GM19395 (cell line): ENCODE measurements at regions not wholly inside any gene's neighbourhood (a gene's known extent, or its start where the extent isn't known, plus 50 kb on each side); places are given as distances from the start of the nearest gene placed in this dataset.

Source experiments
- ATAC-seq: cut with Tn5 transposase; IDR thresholded peaks from one replicate; pipeline ENCODE4 v1.9.1; 2021; ENCODE audit warnings: mild to moderate bottlenecking, moderate library complexity; ENCODE audit not compliant: unreplicated experiment

DNA sequence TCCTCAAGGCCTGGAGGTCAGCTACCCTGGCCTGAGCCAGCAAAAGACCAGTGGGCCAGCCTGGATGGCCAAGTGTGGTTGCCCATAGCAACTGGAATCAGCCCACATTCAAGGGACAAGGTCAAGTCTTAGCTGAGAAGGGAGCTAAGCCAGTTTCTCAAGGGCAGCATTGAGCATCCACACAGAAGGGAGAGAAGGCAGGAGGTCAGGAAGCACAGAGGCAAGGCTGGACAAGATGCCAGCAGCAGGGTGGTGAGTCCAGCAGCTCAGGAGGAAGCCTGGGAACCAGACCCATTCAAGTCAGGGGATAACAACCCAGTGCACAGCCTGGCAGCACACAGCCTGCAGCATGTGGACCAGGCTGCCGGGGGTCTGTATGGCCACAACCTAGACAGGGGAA lies 54.0 kb upstream of the ZMIZ1 start:
- no peak for ATAC-seq

- ATAC-seq, result no peak
These were observed 50.8 kb upstream of the ZMIZ1 start for GRCh38 chr10:79017882-79018520.

DNA sequence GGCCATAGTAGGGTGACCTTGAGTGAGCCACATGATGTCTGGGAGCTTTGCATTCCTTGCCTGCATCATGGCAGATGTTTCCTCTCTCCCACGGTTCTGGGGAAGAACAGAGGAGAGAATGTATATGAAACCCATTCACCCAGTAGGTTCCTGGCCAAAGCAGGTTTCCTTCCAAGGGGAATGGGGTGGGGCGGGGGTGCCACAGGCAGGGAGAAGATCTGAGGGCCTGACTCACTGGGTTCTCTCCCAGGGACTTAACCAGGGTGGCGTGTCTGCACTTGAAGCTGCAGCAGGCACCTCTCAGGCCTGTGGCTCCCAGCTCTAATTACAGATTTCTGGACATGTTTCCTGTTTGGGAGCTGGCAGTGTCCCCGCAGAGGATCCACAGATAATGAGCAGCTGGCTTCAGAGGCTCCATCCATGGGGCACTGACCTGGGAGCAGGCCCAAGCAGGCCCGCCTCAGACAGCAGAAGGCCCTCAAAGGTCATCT lies 50.2 kb upstream of the ZMIZ1 start:
- no peak for ATAC-seq
